Mesothelial cell of epicardium (in vitro differentiated cells): ENCODE measurements at regions not wholly inside any gene's neighbourhood (a gene's known extent, or its start where the extent isn't known, plus 50 kb on each side); places are given as distances from the start of the nearest gene placed in this dataset.

ENCODE experiments used
- DNase-seq, 2 experiments: peaks; one replicate each; pipeline ENCODE4 v3.0.0; 2021; ENCODE audit warnings: low spot score in 2 of 2; ENCODE audit not compliant: unreplicated experiment in 2 of 2
- H3K27ac Mint-ChIP-seq: 2 replicates; pipeline ENCODE4 v1.8.0; 2021; ENCODE audit warnings: mixed read lengths
- H3K27me3 Mint-ChIP-seq: 2 replicates; pipeline ENCODE4 v1.8.0; 2021; ENCODE audit warnings: low read depth, mixed read lengths
- H3K36me3 Mint-ChIP-seq: 2 replicates; pipeline ENCODE4 v1.8.0; 2021; ENCODE audit warnings: mixed read lengths
- H3K4me1 Mint-ChIP-seq: 2 replicates; pipeline ENCODE4 v1.8.0; 2021; ENCODE audit warnings: mixed read lengths
- H3K4me3 Mint-ChIP-seq: 2 replicates; pipeline ENCODE4 v1.8.0; 2021; ENCODE audit warnings: mild to moderate bottlenecking, moderate library complexity, mixed read lengths
- H3K9me3 Mint-ChIP-seq: 2 replicates; pipeline ENCODE4 v1.8.0; 2021; ENCODE audit warnings: mixed read lengths
- CTCF ChIP-seq: fragments of 200-600 bp; sonication (generic); IDR thresholded peaks from one replicate; pipeline ENCODE4 v1.5.0; 2021; ENCODE audit warnings: antibody characterized with exemption; ENCODE audit not compliant: unreplicated experiment

GRCh38 chr2:234242459-234242836 is 191.9 kb downstream of the SPP2 start:
- peaks cover 16% of the 10 kb centered on the region for H3K9me3 Mint-ChIP-seq
- H3K4me1 Mint-ChIP-seq = peaks cover 20% of the 10 kb centered on the region
- TF ChIP-seq CTCF = no peak
- H3K27ac Mint-ChIP-seq = no peak overlapping the region
- DNase-seq = no peak
- H3K27me3 Mint-ChIP-seq = no peaks in the 10 kb centered on the region
- H3K36me3 Mint-ChIP-seq = no peaks in the 10 kb centered on the region
- no peak overlapping the region for H3K4me3 Mint-ChIP-seq

- Mint-ChIP-seq H3K4me3 (no peak overlapping the region), H3K27ac (no peak overlapping the region), H3K4me1 (peaks cover 20% of the 10 kb centered on the region), H3K27me3 (no peaks in the 10 kb centered on the region), H3K36me3 (no peaks in the 10 kb centered on the region), H3K9me3 (peaks cover 16% of the 10 kb centered on the region)
- DNase-seq = no peak
- TF ChIP-seq CTCF = no peak
Observed at GRCh38 chr2:234241656-234242458, 191.4 kb downstream of the SPP2 start.

- H3K36me3 Mint-ChIP-seq = no peaks in the 10 kb centered on the region
- TF ChIP-seq CTCF = no peak
- no peak for DNase-seq
- peaks cover 18% of the 10 kb centered on the region for H3K4me1 Mint-ChIP-seq
- H3K9me3 Mint-ChIP-seq = peaks cover 16% of the 10 kb centered on the region
- H3K27me3 Mint-ChIP-seq = no peaks in the 10 kb centered on the region
- H3K27ac Mint-ChIP-seq = no peak overlapping the region
- no peak overlapping the region for H3K4me3 Mint-ChIP-seq
Observed at GRCh38 chr2:234240917-234241316, 190.4 kb downstream of the SPP2 start.

- no peaks in the 10 kb centered on the region for H3K36me3 Mint-ChIP-seq
- H3K27me3 Mint-ChIP-seq = no peaks in the 10 kb centered on the region
- peaks cover 16% of the 10 kb centered on the region for H3K9me3 Mint-ChIP-seq
- TF ChIP-seq CTCF = no peak
- DNase-seq = no peak
- H3K4me3 Mint-ChIP-seq = no peak overlapping the region
- peaks cover 8% of the 10 kb centered on the region for H3K4me1 Mint-ChIP-seq
- H3K27ac Mint-ChIP-seq = no peak overlapping the region
Observed at GRCh38 chr2:234235191-234235590, 184.7 kb downstream of the SPP2 start.

- Mint-ChIP-seq H3K27me3 (no peaks in the 10 kb centered on the region), H3K4me3 (no peak overlapping the region), H3K9me3 (no peaks in the 10 kb centered on the region), H3K27ac (no peak overlapping the region), H3K36me3 (no peaks in the 10 kb centered on the region), H3K4me1 (peaks cover 8% of the 10 kb centered on the region)
- DNase-seq = no peak
- no peak for TF ChIP-seq CTCF
Observed at GRCh38 chr2:234231460-234231859, 181.0 kb downstream of the SPP2 start.

GRCh38 chr2:234219046-234219310 is 168.5 kb downstream of the SPP2 start:
- no peak for DNase-seq
- H3K4me1 Mint-ChIP-seq = peaks cover 11% of the 10 kb centered on the region
- H3K27me3 Mint-ChIP-seq = no peaks in the 10 kb centered on the region
- peak overlapping the region; percentile 11 for H3K27ac Mint-ChIP-seq
- H3K4me3 Mint-ChIP-seq = no peak overlapping the region
- H3K9me3 Mint-ChIP-seq = no peaks in the 10 kb centered on the region
- TF ChIP-seq CTCF = no peak
- no peaks in the 10 kb centered on the region for H3K36me3 Mint-ChIP-seq
